Aorta (tissue), 5 donors: ENCODE measurements at regions not wholly inside any gene's neighbourhood (a gene's known extent, or its start where the extent isn't known, plus 50 kb on each side); places are given as distances from the start of the nearest gene placed in this dataset.
A peak's percentile ranks its signal among the peaks of the same experiment; 100 is the strongest.

Source experiments
- ATAC-seq: fragments of 200-7000 bp; cut with Tn5 transposase; one replicate; pipeline ENCODE4 v1.9.1; 2022; ENCODE audit warnings: moderate library complexity; ENCODE audit not compliant: low FRiP score
- DNase-seq, 2 donors: peaks; one replicate each; pipeline ENCODE4 v3.0.0-alpha.2; 2020
- H3K27ac ChIP-seq, 2 donors: one replicate each; pipeline ENCODE4 v1.5.1; 2013; ENCODE audit warnings: low read length in 2 of 2, mild to moderate bottlenecking in 2 of 2, moderate library complexity in 2 of 2, control low read depth in 1 of 2, inconsistent platforms in 1 of 2, low read depth in 1 of 2
- H3K27me3 ChIP-seq, 2 donors: one replicate each; pipeline ENCODE4 v1.6.1; 2013; ENCODE audit warnings: control low read depth in 1 of 2, low read length in 1 of 2, mild to moderate bottlenecking in 1 of 2, moderate library complexity in 1 of 2; ENCODE audit not compliant: insufficient read depth in 2 of 2, control insufficient read depth in 1 of 2
- H3K36me3 ChIP-seq, 2 donors: one replicate each; pipeline ENCODE4 v1.6.1; 2013; ENCODE audit warnings: control low read depth in 1 of 2, low read length in 1 of 2, mild to moderate bottlenecking in 1 of 2; ENCODE audit not compliant: insufficient read depth in 2 of 2, control insufficient read depth in 1 of 2
- H3K4me1 ChIP-seq, 2 donors: one replicate each; pipeline ENCODE4 v1.6.1; 2013; ENCODE audit warnings: low read length in 2 of 2, control low read depth in 1 of 2, mild to moderate bottlenecking in 1 of 2, moderate library complexity in 1 of 2; ENCODE audit not compliant: insufficient read depth in 2 of 2, control insufficient read depth in 1 of 2
- H3K4me3 ChIP-seq, 2 donors: one replicate each; pipeline ENCODE4 v1.5.1; 2013; ENCODE audit warnings: low read length in 2 of 2, control low read depth in 1 of 2, mild to moderate bottlenecking in 1 of 2
- H3K9me3 ChIP-seq: one replicate; pipeline ENCODE4 v1.6.1; 2013; ENCODE audit warnings: mild to moderate bottlenecking, low read length; ENCODE audit not compliant: control insufficient read depth
- WGBS, 2 donors: extraction: QIAGEN DNeasy Blood & Tissue Kit; methylation state at CpG; one replicate each; pipeline ENCODE4 v1.1.7; 2013; 5-methylcytosine and 5-hydroxymethylcytosine counted together
- intact Hi-C, 2 donors: fragments of 100-400 bp; cut with DNase I; formaldehyde crosslinking; loops; one replicate each; pipeline versions ENCODE4 v1.14.2 to v1.15.0; 2022
- donor health status: healthy with polysubstance abuse.
- donor health status: Bipolar disorder and iron deficiency.
- donor health status: DM: no; HTN: no; CAD: no.
- donor health status: DM: no; HTN: no; CAD: no.
- donor health status: DM: yes; HTN: yes; CAD: no.

DNA sequence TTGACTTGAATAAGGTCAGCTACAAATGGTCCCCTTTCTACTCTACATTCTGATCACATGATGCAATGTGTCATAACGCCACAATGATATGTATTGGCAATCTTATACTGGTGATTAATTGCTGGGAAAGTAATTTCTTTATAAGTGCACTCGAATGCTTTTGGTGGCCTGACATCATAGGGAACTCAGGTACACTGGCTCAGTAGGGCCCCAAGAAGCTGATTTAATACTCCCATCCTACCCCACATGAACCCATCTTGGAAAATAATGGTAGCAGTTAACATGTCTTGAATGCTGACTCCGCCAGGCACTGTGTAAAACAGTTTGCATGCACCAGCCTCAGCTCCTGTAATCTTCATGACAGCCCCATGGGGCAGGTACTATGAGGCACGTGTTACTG, 186.9 kb downstream of the SNX10 start:
- Histone ChIP-seq H3K4me3 (no peak overlapping the region), H3K36me3 (no peaks in the 10 kb centered on the region), H3K4me1 (no peaks in the 10 kb centered on the region), H3K27ac (no peak overlapping the region), H3K27me3 (peaks cover 0 to 4% of the 10 kb centered on the region in 2 donors), H3K9me3 (peaks cover 1% of the 10 kb centered on the region)
- ATAC-seq: no peak
- 84 to 85% methylated on average over 4 of the region's 4 CpGs for WGBS, 2 donors
- DNase-seq: no peak
- intact Hi-C loops: no loop called here

DNA sequence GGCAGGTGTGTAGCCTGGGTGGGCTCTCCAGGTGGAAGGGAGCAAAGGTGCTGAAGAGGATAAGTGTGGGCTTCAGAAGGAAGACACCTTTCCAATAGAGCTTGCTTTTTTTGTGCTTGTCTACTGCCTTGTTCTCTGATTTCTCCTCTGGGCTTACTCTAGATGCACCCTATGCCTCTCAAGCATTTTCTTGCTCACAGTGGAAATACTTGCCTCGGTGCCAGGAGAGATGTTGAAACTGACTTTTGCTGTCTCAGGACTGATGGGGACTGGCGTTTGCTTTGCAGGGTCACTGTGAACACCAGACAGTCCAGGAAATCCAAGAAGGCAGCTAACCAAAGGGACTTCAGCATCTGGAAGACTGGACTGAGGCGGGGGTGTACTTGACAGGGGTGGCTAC, 187.9 kb downstream of the SNX10 start:
- peaks cover 1% of the 10 kb centered on the region for H3K9me3 ChIP-seq
- no peaks in the 10 kb centered on the region for H3K36me3 ChIP-seq
- H3K4me3 ChIP-seq: no peak overlapping the region
- DNase-seq (no peak), ATAC-seq (no peak)
- no peak overlapping the region for H3K27ac ChIP-seq
- 64% methylated on average over 3 of the region's 3 CpGs for WGBS, 2 donors
- H3K27me3 ChIP-seq: peaks cover 0 to 4% of the 10 kb centered on the region in 2 donors
- no peaks in the 10 kb centered on the region for H3K4me1 ChIP-seq
- intact Hi-C loops: no loop called here

DNA sequence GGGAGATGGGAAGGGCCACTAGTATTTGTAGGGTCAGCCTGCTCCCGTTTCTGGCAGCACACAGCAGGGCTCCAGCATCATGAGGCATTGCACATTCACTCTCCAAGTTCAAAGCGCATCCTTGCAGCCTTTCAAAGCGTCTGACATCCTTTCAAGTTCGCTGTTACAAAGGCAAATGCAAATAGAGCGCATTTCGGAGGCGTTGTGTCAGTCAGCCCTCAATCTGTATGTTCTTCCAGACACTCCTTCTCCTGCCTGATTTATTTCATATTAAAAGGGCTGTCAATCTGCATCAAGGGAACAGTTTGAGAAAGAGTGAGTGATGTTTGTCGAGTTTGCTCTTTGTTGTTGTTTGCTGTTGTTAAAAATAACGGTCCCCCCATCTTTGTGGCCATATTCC, 188.5 kb downstream of the SNX10 start:
- intact Hi-C loops: no loop called here
- DNase-seq: no peak
- Histone ChIP-seq H3K9me3 (peaks cover 1% of the 10 kb centered on the region), H3K4me1 (no peaks in the 10 kb centered on the region), H3K27me3 (peaks cover 0 to 2% of the 10 kb centered on the region in 2 donors), H3K4me3 (no peak overlapping the region), H3K27ac (no peak overlapping the region), H3K36me3 (no peaks in the 10 kb centered on the region)
- WGBS, 2 donors: 58 to 59% methylated on average over 9 of the region's 9 CpGs
- ATAC-seq: no peak

DNA sequence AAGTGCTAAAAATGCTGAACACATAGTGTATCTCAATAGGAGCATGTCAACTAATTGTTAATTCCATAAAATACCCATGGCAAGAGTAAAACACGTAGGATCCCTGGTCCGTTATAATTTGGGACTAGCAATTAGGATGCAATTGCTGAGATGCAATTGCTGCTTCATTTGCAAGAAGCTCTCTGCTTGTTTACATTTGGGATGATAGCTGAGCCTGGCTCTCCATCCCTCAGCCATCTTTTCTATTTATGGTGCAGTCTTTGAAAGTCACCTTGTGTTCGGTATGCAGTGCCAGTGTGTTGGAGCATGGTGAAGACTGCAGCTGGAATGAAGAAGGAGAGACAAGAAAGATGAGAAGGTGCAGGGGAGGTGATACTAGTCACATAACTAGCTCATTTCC, 191.3 kb downstream of the SNX10 start:
- intact Hi-C loops: no loop called here
- Histone ChIP-seq H3K27me3 (no peaks in the 10 kb centered on the region), H3K4me1 (no peaks in the 10 kb centered on the region), H3K27ac (no peak overlapping the region), H3K36me3 (no peaks in the 10 kb centered on the region), H3K4me3 (no peak overlapping the region), H3K9me3 (no peaks in the 10 kb centered on the region)
- no peak for DNase-seq
- no peak for ATAC-seq
- 69 to 76% methylated on average over 3 of the region's 3 CpGs for WGBS, 2 donors

DNA sequence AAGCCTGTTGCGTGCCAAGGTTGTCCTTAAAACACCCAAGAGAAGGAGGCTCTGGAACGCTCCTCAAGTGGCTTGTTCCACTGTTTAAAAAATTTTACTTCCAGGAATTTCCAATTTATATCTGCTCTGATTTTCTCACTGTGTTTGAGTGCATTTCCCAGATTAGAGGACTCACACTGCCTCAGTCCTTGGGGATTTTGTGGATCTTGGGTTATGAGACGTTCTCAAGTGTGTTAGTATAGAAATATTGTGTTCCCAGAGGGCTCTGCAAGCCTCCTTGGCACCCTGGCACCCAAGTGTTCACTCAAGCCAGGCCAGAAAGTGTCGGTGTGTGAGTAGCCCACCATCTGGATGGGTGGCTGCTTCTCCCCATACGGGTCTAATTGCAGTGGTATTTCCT, 192.2 kb downstream of the SNX10 start:
- H3K27me3 ChIP-seq: no peaks in the 10 kb centered on the region

DNA sequence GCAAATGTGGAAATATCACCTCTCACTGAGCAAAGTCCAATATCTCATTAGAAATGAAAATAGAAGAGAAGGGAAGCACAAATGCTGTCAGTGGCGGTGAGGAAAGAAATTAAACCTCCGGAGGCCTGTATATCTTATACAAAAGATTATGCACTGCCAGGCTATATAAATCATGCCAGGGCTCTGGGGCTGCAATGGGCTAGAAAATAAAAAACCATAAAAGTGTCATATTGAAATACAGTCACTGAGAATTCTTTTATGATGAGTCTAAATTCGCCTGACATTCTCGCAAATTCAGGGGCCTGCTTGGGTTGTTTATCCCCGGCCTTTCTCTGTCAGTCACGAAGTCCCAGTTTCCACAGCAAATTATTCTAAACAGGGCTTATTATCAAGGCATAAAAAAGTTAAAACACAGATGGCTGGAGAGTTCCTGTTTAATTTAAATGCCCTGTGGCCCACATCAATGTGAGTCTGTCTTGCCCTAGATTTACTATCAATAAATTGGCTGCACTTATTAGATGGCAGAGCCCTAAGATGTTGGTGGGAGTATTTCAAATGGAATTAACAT, 193.8 kb downstream of the SNX10 start:
- H3K27ac ChIP-seq: no peak overlapping the region
- no peaks in the 10 kb centered on the region for H3K36me3 ChIP-seq
- no peaks in the 10 kb centered on the region for H3K4me1 ChIP-seq
- 55 to 62% methylated on average over 6 of the region's 6 CpGs for WGBS, 2 donors
- H3K9me3 ChIP-seq: no peaks in the 10 kb centered on the region
- DNase-seq: no peak
- no peak overlapping the region for H3K4me3 ChIP-seq
- H3K27me3 ChIP-seq: no peaks in the 10 kb centered on the region
- ATAC-seq: no peak
- intact Hi-C loops: no loop called here

More for the DNA sequence above, 192.2 kb downstream of the SNX10 start:
- Histone ChIP-seq H3K27ac (no peak overlapping the region), H3K4me3 (no peak overlapping the region), H3K9me3 (no peaks in the 10 kb centered on the region), H3K36me3 (no peaks in the 10 kb centered on the region), H3K4me1 (no peaks in the 10 kb centered on the region)
- intact Hi-C loops: no loop called here
- WGBS, 2 donors: 70 to 77% methylated on average over 5 of the region's 5 CpGs
- no peak for DNase-seq
- no peak for ATAC-seq

DNA sequence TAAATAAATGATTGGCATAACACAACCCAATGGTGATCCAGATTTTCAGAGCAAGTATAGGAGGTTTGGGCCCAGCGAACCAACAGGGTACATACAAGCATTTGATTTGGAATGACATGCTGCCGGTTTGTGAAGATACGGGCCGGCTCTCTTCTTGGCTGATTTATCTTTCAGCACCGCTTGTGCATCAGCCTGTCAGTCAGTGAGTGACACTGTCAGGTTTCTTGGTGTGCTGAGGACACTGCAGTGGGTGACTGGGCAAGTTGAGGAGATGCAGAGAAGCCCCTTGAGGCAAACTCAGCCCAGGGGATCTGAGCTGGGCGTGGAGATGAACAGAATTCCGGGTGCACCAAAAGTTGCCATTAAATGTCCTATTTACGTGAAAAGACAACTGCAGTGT, 194.5 kb downstream of the SNX10 start:
- ATAC-seq (no peak), DNase-seq (no peak)
- Histone ChIP-seq H3K27me3 (no peaks in the 10 kb centered on the region), H3K9me3 (no peaks in the 10 kb centered on the region), H3K4me3 (no peak overlapping the region), H3K27ac (no peak overlapping the region), H3K4me1 (no peaks in the 10 kb centered on the region), H3K36me3 (no peaks in the 10 kb centered on the region)
- intact Hi-C loops: no loop called here
- 93 to 94% methylated on average over 8 of the region's 8 CpGs for WGBS, 2 donors

DNA sequence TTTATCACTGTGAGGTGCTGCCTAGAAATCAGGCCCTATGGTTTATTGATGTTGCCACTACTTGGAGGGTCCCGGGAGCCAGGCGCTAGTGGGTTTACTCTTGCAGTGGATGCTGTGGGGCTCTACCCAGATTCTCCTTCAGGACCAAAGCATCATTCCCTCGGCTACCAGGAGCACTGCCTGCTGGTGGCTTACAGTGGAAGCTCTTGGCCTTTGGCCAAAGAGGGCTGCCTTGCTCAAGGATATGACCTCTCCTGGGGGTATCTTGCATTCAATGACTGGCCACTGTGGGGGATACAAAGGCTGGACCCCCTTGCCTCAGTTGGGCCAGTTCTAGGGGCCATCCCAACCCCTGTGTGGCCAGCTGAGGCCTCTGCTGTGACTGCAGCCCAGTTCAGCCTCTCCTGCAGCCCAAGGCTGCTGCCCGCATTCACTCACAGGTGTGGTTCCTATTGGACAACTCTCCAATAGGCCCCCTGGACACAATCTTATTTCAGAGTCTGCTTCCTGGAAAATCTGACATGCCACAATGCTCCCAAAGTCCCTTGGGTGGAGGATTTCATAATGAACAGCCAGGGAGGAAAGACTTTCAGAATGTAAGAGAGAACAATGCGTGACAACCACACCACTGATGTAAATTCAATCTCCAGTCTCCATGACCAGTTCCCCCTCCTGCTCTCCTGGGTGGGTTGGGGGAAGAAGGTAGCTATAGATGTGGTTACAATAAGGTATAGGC, 196.3 kb downstream of the SNX10 start:
- Histone ChIP-seq H3K27me3 (no peaks in the 10 kb centered on the region), H3K4me3 (no peak overlapping the region), H3K4me1 (no peaks in the 10 kb centered on the region), H3K36me3 (no peaks in the 10 kb centered on the region), H3K9me3 (no peaks in the 10 kb centered on the region), H3K27ac (no peak overlapping the region)
- DNase-seq (no peak), ATAC-seq (peak; percentile 10)
- intact Hi-C loops: no loop called here
- WGBS, 2 donors: 86 to 91% methylated on average over 5 of the region's 5 CpGs

DNA sequence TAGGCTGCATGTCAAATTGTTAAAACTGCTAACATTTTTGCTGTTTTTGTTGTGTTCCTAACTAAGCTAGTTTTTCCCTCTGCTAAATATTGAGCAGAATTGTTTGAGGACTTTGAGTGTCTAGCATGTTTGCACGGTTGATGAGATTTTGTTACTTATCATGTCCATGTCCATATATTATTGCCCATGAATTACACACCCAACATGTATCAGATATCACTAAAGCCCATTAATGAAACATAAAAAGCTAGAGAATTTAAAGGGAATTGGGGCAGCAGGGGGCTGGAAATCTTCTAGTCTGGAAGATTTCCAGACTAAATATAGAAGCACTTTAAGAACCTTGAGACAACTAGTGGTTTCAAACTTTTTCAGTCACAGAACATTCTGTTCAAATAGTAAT, 197.7 kb downstream of the SNX10 start:
- peaks cover 1% of the 10 kb centered on the region for H3K9me3 ChIP-seq
- DNase-seq: no peak
- no peak overlapping the region for H3K4me3 ChIP-seq
- ATAC-seq: no peak
- H3K4me1 ChIP-seq: no peaks in the 10 kb centered on the region
- no peaks in the 10 kb centered on the region for H3K36me3 ChIP-seq
- intact Hi-C loops: no loop called here
- WGBS, 2 donors: 82 to 88% methylated on average over 1 of the region's 1 CpG
- H3K27me3 ChIP-seq: no peaks in the 10 kb centered on the region
- no peak overlapping the region for H3K27ac ChIP-seq
